ENCODE measurements at regions not wholly inside any gene's neighbourhood (a gene's known extent, or its start where the extent isn't known, plus 50 kb on each side); places are given as distances from the start of the nearest gene placed in this dataset.

DNA sequence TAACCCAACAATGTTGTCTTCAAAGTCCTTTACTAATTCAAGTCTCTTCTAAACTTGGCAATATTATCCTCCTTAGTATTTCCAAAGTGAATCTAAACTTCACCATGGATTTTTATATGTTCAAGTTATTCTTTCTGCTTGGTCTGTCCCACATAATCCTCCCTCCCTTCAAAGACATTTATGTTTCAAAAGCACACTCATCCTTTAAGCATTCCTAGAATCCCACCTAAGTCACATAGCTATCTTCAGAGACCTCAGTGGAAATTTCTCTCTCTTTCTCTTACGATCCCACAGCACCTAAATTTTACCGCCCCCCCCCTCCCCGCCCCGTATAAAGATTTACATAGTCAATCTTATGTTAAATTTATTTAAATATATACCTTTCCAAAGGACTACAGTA is 314.9 kb upstream of the GRIA3 start:
- Histone ChIP-seq H3K27me3 (ENCODE audit: insufficient read depth, low read length, poor library complexity) (no peaks in the 10 kb centered on the region), H3K9ac (ENCODE audit: low read depth, low read length) (no peak overlapping the region), H3K4me1 (ENCODE audit: insufficient read depth, low read length) (no peaks in the 10 kb centered on the region), H2AFZ (ENCODE audit: low read depth, low read length) (no peak overlapping the region), H3K27ac (ENCODE audit: low read length) (no peak overlapping the region), H3K9me3 (ENCODE audit: insufficient read depth, low read length, severe bottlenecking) (no peaks in the 10 kb centered on the region), H3K79me2 (ENCODE audit: insufficient read depth, low read length) (no peaks in the 10 kb centered on the region), H4K20me1 (ENCODE audit: insufficient read depth, low read length) (no peaks in the 10 kb centered on the region), H3K4me3 (ENCODE audit: low read depth in 1 of 2, low read length in 2 of 2) (no peak overlapping the region), H3K4me2 (ENCODE audit: insufficient read depth, low read length) (no peak overlapping the region), H3K36me3 (ENCODE audit: insufficient read depth, low read length) (no peaks in the 10 kb centered on the region)
- no peak for ATAC-seq (ENCODE audit: insufficient read depth, low read depth)
- TF ChIP-seq, protein P1, sequence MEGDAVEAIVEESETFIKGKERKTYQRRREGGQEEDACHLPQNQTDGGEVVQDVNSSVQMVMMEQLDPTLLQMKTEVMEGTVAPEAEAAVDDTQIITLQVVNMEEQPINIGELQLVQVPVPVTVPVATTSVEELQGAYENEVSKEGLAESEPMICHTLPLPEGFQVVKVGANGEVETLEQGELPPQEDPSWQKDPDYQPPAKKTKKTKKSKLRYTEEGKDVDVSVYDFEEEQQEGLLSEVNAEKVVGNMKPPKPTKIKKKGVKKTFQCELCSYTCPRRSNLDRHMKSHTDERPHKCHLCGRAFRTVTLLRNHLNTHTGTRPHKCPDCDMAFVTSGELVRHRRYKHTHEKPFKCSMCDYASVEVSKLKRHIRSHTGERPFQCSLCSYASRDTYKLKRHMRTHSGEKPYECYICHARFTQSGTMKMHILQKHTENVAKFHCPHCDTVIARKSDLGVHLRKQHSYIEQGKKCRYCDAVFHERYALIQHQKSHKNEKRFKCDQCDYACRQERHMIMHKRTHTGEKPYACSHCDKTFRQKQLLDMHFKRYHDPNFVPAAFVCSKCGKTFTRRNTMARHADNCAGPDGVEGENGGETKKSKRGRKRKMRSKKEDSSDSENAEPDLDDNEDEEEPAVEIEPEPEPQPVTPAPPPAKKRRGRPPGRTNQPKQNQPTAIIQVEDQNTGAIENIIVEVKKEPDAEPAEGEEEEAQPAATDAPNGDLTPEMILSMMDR (IDR thresholded peaks at IDR 0.05; ENCODE audit: borderline replicate concordance, extremely low read depth, low read length, poor library complexity, severe bottlenecking), result no peak
- no peak for TF ChIP-seq EZH2 (IDR thresholded peaks at IDR 0.05; ENCODE audit: borderline replicate concordance, low read depth, low read length, severe bottlenecking)
- DNase-seq, result no peak

DNA sequence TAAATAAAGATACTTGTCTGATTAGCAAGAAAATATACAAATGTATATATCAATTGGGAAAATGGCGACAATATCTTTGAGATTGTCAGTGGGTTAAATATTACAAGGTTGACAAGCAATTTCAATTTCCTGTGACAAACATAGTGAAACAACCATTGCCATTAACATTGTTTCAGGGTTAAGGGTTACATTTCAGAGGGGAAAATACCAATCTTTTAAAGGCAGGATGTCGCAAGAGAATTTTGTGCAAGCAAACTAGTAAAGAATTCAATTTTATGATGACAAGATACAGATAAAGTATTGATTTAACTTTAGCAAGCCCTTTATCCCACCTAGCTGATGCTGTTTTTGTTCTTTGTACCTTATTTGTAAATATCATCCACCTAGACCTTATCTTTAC is 305.8 kb upstream of the GRIA3 start:
- H3K9ac ChIP-seq (ENCODE audit: low read depth, low read length), result no peak overlapping the region
- H3K36me3 ChIP-seq (ENCODE audit: insufficient read depth, low read length), result no peaks in the 10 kb centered on the region
- no peak overlapping the region for H2AFZ ChIP-seq (ENCODE audit: low read depth, low read length)
- no peak overlapping the region for H3K4me2 ChIP-seq (ENCODE audit: insufficient read depth, low read length)
- H3K4me3 ChIP-seq (ENCODE audit: low read depth in 1 of 2, low read length in 2 of 2), result no peak overlapping the region
- no peaks in the 10 kb centered on the region for H3K27me3 ChIP-seq (ENCODE audit: insufficient read depth, low read length, poor library complexity)
- no peaks in the 10 kb centered on the region for H3K4me1 ChIP-seq (ENCODE audit: insufficient read depth, low read length)
- H3K79me2 ChIP-seq (ENCODE audit: insufficient read depth, low read length), result no peaks in the 10 kb centered on the region
- DNase-seq, result no peak
- no peaks in the 10 kb centered on the region for H3K9me3 ChIP-seq (ENCODE audit: insufficient read depth, low read length, severe bottlenecking)
- ATAC-seq (ENCODE audit: insufficient read depth, low read depth), result no peak
- H4K20me1 ChIP-seq (ENCODE audit: insufficient read depth, low read length), result no peaks in the 10 kb centered on the region
- no peak overlapping the region for H3K27ac ChIP-seq (ENCODE audit: low read length)
- TF ChIP-seq EZH2 (IDR thresholded peaks at IDR 0.05; ENCODE audit: borderline replicate concordance, low read depth, low read length, severe bottlenecking), result no peak
- TF ChIP-seq, protein P1 (IDR thresholded peaks at IDR 0.05; ENCODE audit: borderline replicate concordance, extremely low read depth, low read length, poor library complexity, severe bottlenecking), result no peak

DNA sequence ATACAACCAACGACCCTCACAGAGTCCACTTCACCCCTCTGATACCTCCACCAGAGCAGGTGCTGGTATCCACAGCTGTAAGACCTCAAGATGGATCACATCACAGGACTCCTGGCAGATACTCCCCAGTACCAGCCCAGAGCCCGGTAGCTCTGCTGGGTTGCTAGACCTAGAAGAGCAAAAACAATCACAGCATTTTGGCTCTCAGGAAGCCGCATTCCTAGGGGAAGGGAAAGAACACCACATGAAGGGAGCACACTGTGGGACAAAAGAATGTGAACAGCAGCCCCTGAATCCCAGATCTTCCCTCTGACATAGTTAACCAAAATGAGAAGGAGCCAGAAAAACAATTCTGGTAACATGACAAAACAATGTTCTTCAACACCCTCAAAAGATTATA is 303.1 kb upstream of the GRIA3 start:
- Histone ChIP-seq H2AFZ (ENCODE audit: low read depth, low read length) (no peak overlapping the region), H3K27me3 (ENCODE audit: insufficient read depth, low read length, poor library complexity) (no peaks in the 10 kb centered on the region), H3K4me2 (ENCODE audit: insufficient read depth, low read length) (no peak overlapping the region), H3K4me3 (ENCODE audit: low read depth in 1 of 2, low read length in 2 of 2) (no peak overlapping the region), H4K20me1 (ENCODE audit: insufficient read depth, low read length) (no peaks in the 10 kb centered on the region), H3K9ac (ENCODE audit: low read depth, low read length) (no peak overlapping the region), H3K27ac (ENCODE audit: low read length) (no peak overlapping the region), H3K4me1 (ENCODE audit: insufficient read depth, low read length) (no peaks in the 10 kb centered on the region), H3K36me3 (ENCODE audit: insufficient read depth, low read length) (no peaks in the 10 kb centered on the region), H3K79me2 (ENCODE audit: insufficient read depth, low read length) (no peaks in the 10 kb centered on the region), H3K9me3 (ENCODE audit: insufficient read depth, low read length, severe bottlenecking) (no peaks in the 10 kb centered on the region)
- DNase-seq (no peak), ATAC-seq (ENCODE audit: insufficient read depth, low read depth) (no peak)
- TF ChIP-seq, protein P1 (IDR thresholded peaks at IDR 0.05; ENCODE audit: borderline replicate concordance, extremely low read depth, low read length, poor library complexity, severe bottlenecking), result no peak
- TF ChIP-seq EZH2 (IDR thresholded peaks at IDR 0.05; ENCODE audit: borderline replicate concordance, low read depth, low read length, severe bottlenecking), result no peak

DNA sequence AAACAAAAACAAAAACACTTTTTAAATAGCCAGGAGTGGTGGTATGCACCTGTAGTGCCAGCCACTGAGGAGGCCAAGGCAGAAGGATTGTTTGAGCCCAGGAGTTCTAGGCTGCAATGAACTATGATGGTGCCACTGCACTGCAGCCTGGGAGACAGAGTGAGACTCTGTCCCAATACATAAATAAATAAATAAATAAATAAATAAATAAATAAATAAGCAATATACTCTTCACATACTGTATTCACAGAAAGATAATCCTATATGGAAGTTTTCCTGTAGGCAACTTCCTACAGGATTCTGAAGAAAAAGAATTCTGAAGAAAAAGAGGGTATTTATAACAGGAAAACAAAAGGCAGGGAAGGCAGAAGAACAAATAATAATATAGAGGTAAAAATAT is 293.3 kb upstream of the GRIA3 start:
- H3K4me2 ChIP-seq (ENCODE audit: insufficient read depth, low read length), result no peak overlapping the region
- no peaks in the 10 kb centered on the region for H3K27me3 ChIP-seq (ENCODE audit: insufficient read depth, low read length, poor library complexity)
- no peak for DNase-seq
- ATAC-seq (ENCODE audit: insufficient read depth, low read depth), result no peak
- TF ChIP-seq, protein P1 (IDR thresholded peaks at IDR 0.05; ENCODE audit: borderline replicate concordance, extremely low read depth, low read length, poor library complexity, severe bottlenecking), result no peak
- no peak for TF ChIP-seq EZH2 (IDR thresholded peaks at IDR 0.05; ENCODE audit: borderline replicate concordance, low read depth, low read length, severe bottlenecking)
- H2AFZ ChIP-seq (ENCODE audit: low read depth, low read length), result no peak overlapping the region
- H3K36me3 ChIP-seq (ENCODE audit: insufficient read depth, low read length), result no peaks in the 10 kb centered on the region
- no peaks in the 10 kb centered on the region for H3K4me1 ChIP-seq (ENCODE audit: insufficient read depth, low read length)
- no peaks in the 10 kb centered on the region for H3K79me2 ChIP-seq (ENCODE audit: insufficient read depth, low read length)
- no peak overlapping the region for H3K4me3 ChIP-seq (ENCODE audit: low read depth in 1 of 2, low read length in 2 of 2)
- H3K9ac ChIP-seq (ENCODE audit: low read depth, low read length), result no peak overlapping the region
- no peaks in the 10 kb centered on the region for H4K20me1 ChIP-seq (ENCODE audit: insufficient read depth, low read length)
- H3K9me3 ChIP-seq (ENCODE audit: insufficient read depth, low read length, severe bottlenecking), result no peaks in the 10 kb centered on the region
- H3K27ac ChIP-seq (ENCODE audit: low read length), result no peak overlapping the region

All from DND-41 (cell line).